PC-9 (cell line): ENCODE measurements at regions not wholly inside any gene's neighbourhood (a gene's known extent, or its start where the extent isn't known, plus 50 kb on each side); places are given as distances from the start of the nearest gene placed in this dataset.
"Not testable (repeated sequence)": the region's sequence is repeated elsewhere in the genome, so short reads cannot be mapped to it uniquely, and the experiment has no call there.

Source experiments
- BruUV-seq: library from RNA; stranded (reverse); fragments of 400-500 nt; replicated peaks from 2 replicates; lab custom pipeline; 2021; lab: Mats Ljungman, UMichigan
- CTCF ChIA-PET: fragments of 300-600 bp; sonication (Branson Sonifier 250); formaldehyde crosslinking; loops from one replicate; lab custom pipeline; 2022; ENCODE audit warnings: antibody characterized with exemption; lab: Charles Lee
- POLR2A ChIA-PET: fragments of 300-600 bp; sonication (Branson Sonifier 250); formaldehyde crosslinking; loops from one replicate; lab custom pipeline; 2022; ENCODE audit warnings: antibody characterized with exemption; ENCODE audit not compliant: unreplicated experiment; lab: Charles Lee
- DNase-seq, 2 experiments: peaks; one replicate each; pipeline versions ENCODE4 v3.0.0 to v3.0.0-alpha.2; 2015 to 2022; ENCODE audit warnings: mixed read lengths in 1 of 2
- H2AFZ ChIP-seq: fragments of 200-600 bp; sonication (generic); 2 replicates; pipeline ENCODE4 v1.8.1; 2017; ENCODE audit warnings: antibody characterized with exemption
- H3F3A ChIP-seq: fragments of 200-600 bp; sonication (generic); 2 replicates; pipeline ENCODE4 v1.8.1; 2017; ENCODE audit warnings: antibody characterized with exemption, mild to moderate bottlenecking, low read depth; ENCODE audit not compliant: insufficient read depth
- H3K27ac ChIP-seq: fragments of 200-600 bp; sonication (generic); 2 replicates; pipeline ENCODE4 v1.6.1; 2016; ENCODE audit warnings: mixed run types
- H3K27me3 ChIP-seq: fragments of 200-600 bp; sonication (generic); 2 replicates; pipeline ENCODE4 v1.6.1; 2016; ENCODE audit warnings: low read depth, mixed run types; ENCODE audit not compliant: insufficient read depth
- H3K36me3 ChIP-seq: fragments of 200-600 bp; sonication (generic); 2 replicates; pipeline ENCODE4 v1.6.1; 2016; ENCODE audit warnings: low read depth, mixed run types
- H3K4me1 ChIP-seq: fragments of 200-600 bp; sonication (generic); replicated peaks from 2 replicates; pipeline ENCODE4 v1.6.1; 2016; ENCODE audit warnings: mixed run types; ENCODE audit not compliant: insufficient read depth
- H3K4me2 ChIP-seq: fragments of 200-600 bp; sonication (generic); 2 replicates; pipeline ENCODE4 v1.6.1; 2017; ENCODE audit warnings: mixed run types
- H3K4me3 ChIP-seq: fragments of 200-600 bp; sonication (generic); 2 replicates; pipeline ENCODE4 v1.6.1; 2016; ENCODE audit warnings: mixed run types
- H3K79me2 ChIP-seq: fragments of 200-600 bp; sonication (generic); 2 replicates; pipeline ENCODE4 v1.6.1; 2017; ENCODE audit warnings: low read depth, mixed run types
- H3K9me2 ChIP-seq: fragments of 200-600 bp; sonication (generic); 2 replicates; pipeline ENCODE4 v1.8.1; 2017; ENCODE audit warnings: mild to moderate bottlenecking; ENCODE audit not compliant: insufficient read depth
- H3K9me3 ChIP-seq: fragments of 200-600 bp; sonication (generic); 2 replicates; pipeline ENCODE4 v1.8.1; 2016; ENCODE audit warnings: low read depth; ENCODE audit not compliant: insufficient read depth
- H4K20me1 ChIP-seq: fragments of 200-600 bp; sonication (generic); 2 replicates; pipeline ENCODE4 v1.8.1; 2017; ENCODE audit not compliant: insufficient read depth
- CTCF ChIP-seq: fragments of 200-600 bp; sonication (generic); conservative IDR thresholded peaks from 2 replicates; pipeline ENCODE4 v1.6.1; 2017; ENCODE audit warnings: mixed run types, antibody characterized with exemption, mild to moderate bottlenecking, moderate library complexity
- EZH2 ChIP-seq: fragments of 200-600 bp; sonication (generic); IDR thresholded peaks from 2 replicates; pipeline ENCODE4 v1.8.0; 2017; ENCODE audit warnings: antibody characterized with exemption, low read depth
- intact Hi-C: fragments of 100-400 bp; cut with micrococcal nuclease; formaldehyde crosslinking; loops from one replicate; pipeline ENCODE4 v1.10.0; 2022; ENCODE audit not compliant: unreplicated experiment

- Histone ChIP-seq H3K27ac (no peak overlapping the region), H2AFZ (no peak overlapping the region), H3K79me2 (no peaks in the 10 kb centered on the region), H3F3A (no peaks in the 10 kb centered on the region), H3K9me2 (no peaks in the 10 kb centered on the region), H3K9me3 (no peaks in the 10 kb centered on the region), H4K20me1 (no peaks in the 10 kb centered on the region), H3K36me3 (no peaks in the 10 kb centered on the region), H3K4me1 (no peaks in the 10 kb centered on the region), H3K4me3 (no peak overlapping the region), H3K27me3 (no peaks in the 10 kb centered on the region), H3K4me2 (no peak overlapping the region)
- ChIA-PET POLR2A (no interaction called here), CTCF (no interaction called here)
- no peak for TF ChIP-seq CTCF
- no peak for TF ChIP-seq EZH2
- DNase-seq: no peak
- intact Hi-C loops: no loop called here
- BruUV-seq: no TSS peak
These were observed 108.6 kb downstream of the ZMAT1 start for GRCh38 chrX:101823236-101823635.

- H3K4me2 ChIP-seq, H3K4me3 ChIP-seq, DNase-seq, H3K36me3 ChIP-seq, H3F3A ChIP-seq, H4K20me1 ChIP-seq, H3K9me3 ChIP-seq, H3K9me2 ChIP-seq, H2AFZ ChIP-seq, POLR2A ChIA-PET, BruUV-seq, H3K27ac ChIP-seq, H3K4me1 ChIP-seq, H3K79me2 ChIP-seq, CTCF ChIA-PET, H3K27me3 ChIP-seq, intact Hi-C loops: not testable (repeated sequence)
These were observed 114.1 kb downstream of the ZMAT1 start for GRCh38 chrX:101817739-101818138.

GRCh38 chrX:101813200-101813599 lies 118.6 kb downstream of the ZMAT1 start:
- TF ChIP-seq EZH2 (no peak), CTCF (no peak)
- BruUV-seq: no TSS peak
- Histone ChIP-seq H4K20me1 (no peaks in the 10 kb centered on the region), H3K4me2 (no peak overlapping the region), H3K4me1 (no peaks in the 10 kb centered on the region), H3K9me2 (no peaks in the 10 kb centered on the region), H3K27me3 (no peaks in the 10 kb centered on the region), H3K27ac (no peak overlapping the region), H3K9me3 (no peaks in the 10 kb centered on the region), H3F3A (no peaks in the 10 kb centered on the region), H3K79me2 (no peaks in the 10 kb centered on the region), H3K36me3 (no peaks in the 10 kb centered on the region), H2AFZ (no peak overlapping the region), H3K4me3 (no peak overlapping the region)
- intact Hi-C loops: no loop called here
- CTCF ChIA-PET: no interaction called here
- POLR2A ChIA-PET: no interaction called here
- no peak for DNase-seq

- DNase-seq: no peak
- H3K4me3 ChIP-seq: no peak overlapping the region
- no peaks in the 10 kb centered on the region for H3K9me2 ChIP-seq
- H2AFZ ChIP-seq: no peak overlapping the region
- H3K9me3 ChIP-seq: no peaks in the 10 kb centered on the region
- TF ChIP-seq CTCF (peak; percentile 59; the same call in 1 of the 2 replicates), EZH2 (no peak)
- no peak overlapping the region for H3K4me2 ChIP-seq
- no peaks in the 10 kb centered on the region for H3K36me3 ChIP-seq
- H3K27ac ChIP-seq: no peak overlapping the region
- CTCF ChIA-PET: no interaction called here
- no TSS peak for BruUV-seq
- H3K27me3 ChIP-seq: no peaks in the 10 kb centered on the region
- H3K4me1 ChIP-seq: no peaks in the 10 kb centered on the region
- no peaks in the 10 kb centered on the region for H4K20me1 ChIP-seq
- POLR2A ChIA-PET: no interaction called here
- no peaks in the 10 kb centered on the region for H3F3A ChIP-seq
- intact Hi-C loops: no loop called here
- H3K79me2 ChIP-seq: no peaks in the 10 kb centered on the region
These were observed 128.4 kb downstream of the ZMAT1 start for GRCh38 chrX:101803451-101803850.
